Fibroblast of upper back skin (primary cell): ENCODE measurements at regions not wholly inside any gene's neighbourhood (a gene's known extent, or its start where the extent isn't known, plus 50 kb on each side); places are given as distances from the start of the nearest gene placed in this dataset.
"Not testable (repeated sequence)": the region's sequence is repeated elsewhere in the genome, so short reads cannot be mapped to it uniquely, and the experiment has no call there.

Experiments
- DNase-seq: peaks from one replicate; pipeline ENCODE4 v3.0.0-alpha.2; 2013

- DNase-seq, result peak; percentile 61
These were observed 114.0 kb downstream of the SLC38A4 start for GRCh38 chr12:46711756-46712155.

DNA sequence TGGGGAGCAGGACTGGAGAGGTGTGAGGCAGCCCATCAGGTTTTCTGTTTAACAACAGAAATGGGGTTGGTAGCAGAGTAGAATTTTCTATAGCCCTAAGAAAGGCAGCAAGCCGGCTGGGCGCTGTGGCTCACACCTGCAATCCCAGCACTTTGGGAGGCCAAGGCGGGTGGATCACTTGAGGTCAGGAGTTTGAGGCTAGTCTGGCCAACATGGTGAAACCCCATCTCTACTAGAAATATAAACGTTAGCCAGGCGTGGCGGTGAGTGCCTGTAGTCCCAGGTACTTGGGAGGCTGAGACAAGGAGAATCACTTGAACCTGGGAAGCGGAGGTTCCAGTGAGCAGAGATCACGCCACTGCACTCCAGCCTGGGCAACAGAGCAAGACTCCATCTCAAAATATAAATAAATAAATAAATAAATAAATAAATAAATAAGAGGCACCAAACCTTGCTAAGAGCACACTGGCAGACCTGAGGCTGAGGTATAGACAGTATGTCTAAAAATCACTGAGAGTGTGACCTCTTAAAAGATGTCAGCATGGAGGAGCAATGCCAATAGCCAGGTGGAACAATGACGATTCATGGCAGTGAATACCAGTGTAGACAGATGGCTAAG, 115.6 kb downstream of the SLC38A4 start:
- DNase-seq, result no peak

DNA sequence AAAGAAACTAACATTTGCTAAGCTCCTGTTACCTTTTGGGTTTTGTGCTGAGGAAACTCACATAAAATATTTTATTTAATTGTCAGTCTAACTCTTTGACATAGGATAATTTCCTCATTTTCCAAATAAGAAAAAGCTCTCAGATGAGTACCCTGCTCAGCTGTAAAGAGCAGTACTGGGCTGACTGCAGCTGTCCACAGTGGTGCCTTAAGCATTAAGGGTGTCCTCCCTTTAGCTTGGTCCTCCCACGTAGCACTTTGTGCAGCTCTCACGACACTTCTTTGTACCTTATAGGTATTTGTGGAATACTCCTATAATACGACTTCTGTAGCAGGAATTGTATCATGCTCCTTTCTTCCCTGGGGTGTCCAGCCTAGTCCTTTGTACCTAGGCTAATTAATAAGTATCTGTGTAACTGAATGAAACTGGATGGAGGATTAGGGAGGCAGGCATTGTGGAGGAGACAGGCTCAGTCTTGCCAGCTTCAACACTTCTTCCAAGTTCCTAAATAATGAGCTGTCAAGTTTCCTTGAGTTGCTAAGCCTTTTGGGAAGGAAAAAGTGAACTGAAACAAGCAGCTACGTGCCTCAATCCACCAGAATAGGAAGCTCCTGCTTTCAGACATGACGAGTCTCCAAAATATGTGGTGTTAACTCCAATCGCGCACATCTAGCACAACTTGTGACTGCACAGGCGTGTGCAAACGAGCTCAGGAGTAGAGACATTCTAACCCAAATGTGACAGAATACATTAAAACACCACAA, 123.0 kb downstream of the SLC38A4 start:
- DNase-seq, result peak; percentile 61

- DNase-seq, result no peak
These were observed 124.4 kb downstream of the SLC38A4 start for GRCh38 chr12:46701356-46701755.

- DNase-seq, result no peak
These were observed 125.8 kb downstream of the SLC38A4 start for GRCh38 chr12:46699986-46700385.

- no peak for DNase-seq
These were observed 127.8 kb downstream of the SLC38A4 start for GRCh38 chr12:46698003-46698402.

DNA sequence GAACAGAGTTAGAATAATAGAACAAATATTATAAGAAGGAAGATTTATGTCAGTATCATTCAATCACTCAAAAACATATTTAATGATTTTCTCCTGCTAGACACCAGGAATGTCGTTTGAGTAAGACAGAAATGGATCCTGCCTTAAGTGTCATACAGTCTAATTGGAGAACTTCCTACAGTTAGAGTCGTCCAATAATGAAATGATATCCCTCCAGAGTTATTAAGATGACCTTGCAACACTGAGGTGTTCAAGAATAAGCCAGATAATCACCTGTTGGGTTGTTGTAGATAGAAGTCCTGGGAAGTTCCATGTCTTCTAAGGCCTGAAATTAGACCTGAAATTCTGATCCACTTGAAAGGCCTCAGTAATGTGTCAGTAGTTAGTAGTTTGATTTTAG, 132.3 kb downstream of the SLC38A4 start:
- no peak for DNase-seq

DNA sequence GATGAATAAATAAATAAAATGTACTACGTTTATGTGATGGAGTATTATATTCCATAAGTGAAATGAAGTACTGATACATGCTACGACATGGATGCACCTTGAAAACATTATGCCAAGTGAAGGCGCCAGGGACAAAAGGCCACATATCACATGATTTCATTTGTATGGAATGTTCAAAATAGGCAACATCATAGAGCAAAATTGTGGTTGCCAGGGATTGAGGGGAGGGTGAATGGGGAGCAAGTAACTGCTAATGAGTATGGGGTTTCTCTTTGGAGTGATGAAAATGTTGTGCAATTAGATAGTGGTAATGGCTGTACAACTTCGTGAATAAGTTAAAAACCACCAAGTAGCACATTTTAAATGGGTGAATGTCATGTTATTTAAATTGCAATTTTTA, 132.8 kb downstream of the SLC38A4 start:
- DNase-seq, result peak; percentile 19

GRCh38 chr12:46692606-46693005, 133.2 kb downstream of the SLC38A4 start:
- DNase-seq, result no peak

DNA sequence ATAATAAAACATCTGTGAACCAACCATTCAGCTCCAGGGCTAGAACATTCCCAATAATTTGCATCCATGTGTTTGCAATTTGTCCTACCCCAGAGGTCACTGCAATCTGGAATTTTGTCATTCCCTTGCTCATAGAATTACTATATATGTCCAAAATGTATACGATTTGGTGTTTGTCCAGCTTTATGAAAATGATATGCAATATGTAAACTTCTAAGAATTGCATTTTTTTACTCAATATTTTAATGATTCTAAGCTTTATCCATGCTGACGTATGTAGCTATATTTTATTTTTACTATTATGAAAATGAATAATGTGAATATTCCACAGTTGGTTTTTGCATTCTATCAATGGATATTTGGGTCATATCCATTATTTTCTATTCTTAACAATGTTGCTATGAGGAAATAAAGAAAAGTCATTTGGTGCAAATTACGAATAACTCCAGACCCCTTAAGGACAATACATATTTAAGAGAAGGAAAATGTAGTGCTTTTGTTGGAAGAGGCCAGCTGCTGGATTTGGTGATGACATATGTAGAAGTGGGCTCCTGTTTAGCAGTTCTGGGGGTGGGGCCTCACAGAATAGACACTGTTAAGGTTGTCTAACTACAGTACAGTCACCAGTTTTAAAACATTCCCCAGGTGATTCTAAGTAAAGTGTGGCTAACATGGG, 139.4 kb downstream of the SLC38A4 start:
- DNase-seq, result no peak

DNA sequence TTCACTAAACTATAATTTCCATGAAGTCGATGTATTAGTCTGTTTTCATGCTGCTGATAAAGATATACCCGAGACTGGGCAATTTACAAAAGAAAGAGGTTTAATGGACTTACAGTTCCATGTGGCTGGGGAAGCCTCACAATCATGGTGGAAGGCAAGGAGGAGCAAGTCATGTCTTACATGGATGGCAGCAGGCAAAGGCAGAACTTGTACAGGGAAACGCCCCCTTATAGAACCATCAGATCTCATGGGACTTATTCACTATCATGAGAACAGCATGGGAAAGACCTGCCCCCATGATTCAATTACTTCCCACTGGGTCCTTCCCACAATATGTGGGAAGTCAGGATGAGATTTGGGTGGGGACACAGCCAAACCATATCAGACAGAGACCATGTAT, 141.6 kb downstream of the SLC38A4 start:
- not testable (repeated sequence) for DNase-seq

- DNase-seq, result no peak
These were observed 143.6 kb downstream of the SLC38A4 start for GRCh38 chr12:46682148-46682547.

- DNase-seq, result no peak
These were observed 145.3 kb downstream of the SLC38A4 start for GRCh38 chr12:46680506-46680905.

GRCh38 chr12:46679754-46680153, 146.0 kb downstream of the SLC38A4 start:
- DNase-seq, result no peak

- DNase-seq, result no peak
These were observed 147.4 kb downstream of the SLC38A4 start for GRCh38 chr12:46678426-46678825.

DNA sequence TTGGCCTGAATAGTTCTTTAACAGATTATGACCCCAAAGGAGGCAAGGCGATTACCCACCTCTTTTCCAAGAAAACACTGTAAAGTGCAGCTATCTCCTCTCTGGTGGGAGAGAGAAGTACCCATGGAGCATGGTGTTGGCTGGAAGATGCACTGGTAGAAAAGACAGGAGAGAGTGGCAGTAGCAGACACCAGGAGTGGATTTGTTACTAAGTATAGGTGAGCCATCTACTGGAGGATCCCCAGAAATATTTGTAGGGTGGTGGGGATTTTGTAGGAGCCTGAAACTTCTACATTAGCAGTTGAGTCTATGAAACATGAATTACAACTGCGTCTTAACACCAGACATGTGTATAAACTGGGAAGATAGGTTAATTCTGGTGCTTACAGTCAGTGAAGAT, 148.0 kb downstream of the SLC38A4 start:
- peak; percentile 56 for DNase-seq

DNA sequence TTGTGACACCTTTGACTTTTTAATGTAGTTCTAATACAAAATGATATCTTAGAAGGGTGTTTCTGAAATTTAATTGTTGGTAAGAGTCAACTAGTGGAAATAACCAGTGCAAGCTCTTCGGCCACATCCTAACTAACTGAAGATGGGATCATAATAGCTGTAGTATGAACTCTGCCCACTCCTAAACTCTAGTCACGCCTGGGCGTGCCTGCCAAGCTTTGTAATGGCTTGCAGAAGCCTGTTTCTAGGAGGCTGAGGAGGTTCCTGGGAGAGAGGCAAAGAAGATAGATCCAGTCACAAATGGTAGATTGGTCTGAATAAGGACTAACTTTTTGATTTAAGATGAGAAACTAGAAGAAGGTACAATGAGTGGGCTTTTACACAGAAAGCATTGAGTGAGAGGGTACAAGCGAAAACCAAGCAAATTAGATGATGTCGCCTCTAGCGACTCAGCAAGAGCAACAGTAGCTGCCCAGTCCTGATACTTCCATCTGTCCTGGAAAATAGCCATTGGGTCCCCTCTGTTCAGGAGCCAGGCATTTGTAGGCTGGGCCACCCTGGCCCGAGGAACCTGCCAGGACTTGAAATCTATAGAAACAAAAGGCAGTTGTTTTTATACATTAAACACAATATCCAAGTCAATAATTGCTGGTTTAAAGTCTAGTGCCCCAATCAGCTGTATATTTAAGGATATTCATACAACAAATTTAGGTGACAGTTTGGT, 148.8 kb downstream of the SLC38A4 start:
- no peak for DNase-seq

DNA sequence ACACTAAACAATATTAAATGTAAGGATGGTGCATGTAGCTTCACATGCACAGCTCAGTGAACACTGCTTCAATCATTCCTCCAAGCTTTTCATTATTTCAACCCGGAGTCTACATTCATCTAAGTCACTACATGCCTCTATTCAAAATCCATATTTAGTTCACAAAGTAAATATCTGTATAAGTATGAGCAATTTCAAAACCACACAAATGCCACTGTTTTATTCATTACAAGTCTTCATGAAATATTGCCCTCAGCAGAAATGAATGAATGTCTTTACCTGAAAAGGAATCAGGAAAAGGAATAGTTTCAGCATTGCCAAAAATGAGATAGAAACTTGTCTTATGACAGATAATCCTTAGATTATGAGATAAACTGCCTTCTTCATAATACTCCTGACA, 149.4 kb downstream of the SLC38A4 start:
- DNase-seq, result no peak

DNA sequence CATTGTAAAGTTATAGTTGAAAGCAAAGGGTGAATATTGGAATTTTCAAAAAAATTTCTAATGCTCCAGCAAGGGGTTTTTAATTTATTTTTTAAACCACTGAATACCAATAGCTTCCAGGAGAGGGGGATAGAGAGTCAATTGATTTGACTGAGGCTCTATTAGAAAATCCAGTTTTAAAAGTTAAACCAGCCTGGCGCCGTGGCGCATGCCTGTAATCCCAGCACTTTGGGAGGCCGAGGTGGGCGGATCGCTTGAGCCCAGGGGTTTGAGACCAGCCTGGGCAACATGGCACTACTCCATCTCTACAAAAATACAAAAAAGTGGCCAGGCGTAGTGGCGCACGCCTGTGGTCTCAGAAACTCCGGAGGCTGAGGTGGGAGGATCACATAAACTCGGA, 150.1 kb downstream of the SLC38A4 start:
- DNase-seq, result peak; percentile 64

GRCh38 chr12:46674800-46675199, 151.0 kb downstream of the SLC38A4 start:
- no peak for DNase-seq

DNA sequence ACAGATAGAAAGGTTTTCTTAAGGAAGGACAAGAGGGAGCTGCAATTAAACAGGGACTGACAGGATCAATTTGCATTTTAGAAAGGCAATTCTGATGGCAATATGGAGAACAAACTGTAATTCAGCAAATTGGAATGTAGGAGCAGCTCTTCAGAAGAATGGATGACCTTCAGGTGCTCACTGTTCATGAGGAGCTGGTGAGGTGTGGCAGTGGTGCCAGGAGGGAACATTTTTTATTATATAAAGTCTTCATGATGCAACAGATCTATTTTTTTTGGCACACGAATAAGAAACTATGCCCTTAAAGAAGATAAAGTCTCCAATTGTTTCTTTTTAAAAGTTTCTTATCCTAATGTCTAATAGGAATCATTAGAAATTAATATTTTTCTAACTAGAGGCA, 151.7 kb downstream of the SLC38A4 start:
- DNase-seq, result no peak

DNA sequence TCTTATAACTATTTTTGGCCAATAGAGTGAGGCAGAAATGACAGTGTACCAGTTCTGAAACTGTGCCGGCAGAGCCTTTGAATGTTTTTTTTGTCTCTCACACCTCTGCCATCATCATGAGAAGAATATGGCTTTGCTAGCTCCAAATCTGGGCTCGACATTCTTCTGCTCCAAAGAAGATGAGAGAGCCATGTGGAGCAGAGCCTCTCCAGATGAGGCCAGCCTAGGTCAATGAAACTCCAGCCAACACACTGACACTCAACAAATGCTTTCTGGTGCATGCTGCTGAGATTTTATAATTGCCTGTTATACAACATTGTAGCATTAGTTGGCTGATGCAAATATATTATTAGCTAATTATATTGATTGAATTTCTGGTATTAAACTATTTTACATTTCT, 154.7 kb downstream of the SLC38A4 start:
- DNase-seq, result no peak

- DNase-seq, result no peak
These were observed 155.2 kb downstream of the SLC38A4 start for GRCh38 chr12:46670636-46671035.

DNA sequence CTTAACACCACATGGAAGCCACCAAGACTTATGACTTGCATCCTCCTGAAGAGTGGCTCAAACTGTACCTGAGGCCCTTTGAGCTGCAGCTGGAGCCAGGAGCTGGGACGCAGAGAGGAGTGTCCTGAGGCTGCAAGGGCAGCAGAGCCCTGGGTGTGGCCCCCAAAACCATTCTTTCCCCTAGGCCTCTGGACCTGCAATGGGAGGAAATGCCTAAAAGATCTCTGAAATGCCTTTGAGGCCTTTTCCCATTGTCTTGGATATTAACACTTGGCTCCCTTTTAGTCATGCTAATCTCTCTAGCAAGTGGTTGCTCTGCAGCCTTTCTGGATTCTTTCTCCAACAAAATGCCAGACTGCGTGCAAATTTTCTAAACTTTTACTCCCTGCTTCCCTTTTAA, 156.1 kb downstream of the SLC38A4 start:
- DNase-seq, result no peak
